Suprapubic skin (tissue), 4 donors: ENCODE measurements at regions not wholly inside any gene's neighbourhood (a gene's known extent, or its start where the extent isn't known, plus 50 kb on each side); places are given as distances from the start of the nearest gene placed in this dataset.
"Not testable (repeated sequence)": the region's sequence is repeated elsewhere in the genome, so short reads cannot be mapped to it uniquely, and the experiment has no call there.

Source experiments
- DNase-seq, 2 donors: peaks; one replicate each; pipeline ENCODE4 v3.0.0-alpha.2; 2019; ENCODE audit warnings: low spot score in 2 of 2
- H3K27ac ChIP-seq: fragments of 200-600 bp; sonication (generic); one replicate; pipeline ENCODE4 v1.5.1; 2019
- H3K27me3 ChIP-seq: fragments of 200-600 bp; sonication (generic); one replicate; pipeline ENCODE4 v1.5.1; 2019
- H3K36me3 ChIP-seq: fragments of 200-600 bp; sonication (generic); one replicate; pipeline ENCODE4 v1.5.1; 2019
- H3K4me1 ChIP-seq: fragments of 200-600 bp; sonication (generic); one replicate; pipeline ENCODE4 v1.5.1; 2019
- H3K4me3 ChIP-seq: fragments of 200-600 bp; sonication (generic); one replicate; pipeline ENCODE4 v1.5.1; 2019; ENCODE audit warnings: mild to moderate bottlenecking
- H3K9me3 ChIP-seq: fragments of 200-600 bp; sonication (generic); one replicate; pipeline ENCODE4 v1.5.1; 2019
- EP300 ChIP-seq: sonication (generic); formaldehyde crosslinking; IDR thresholded peaks from one replicate; pipeline ENCODE4 v1.6.1; 2017; ENCODE audit warnings: antibody characterized with exemption
- POLR2A ChIP-seq, 2 donors: fragments of 450-650 bp; IDR thresholded peaks; one replicate each; pipeline ENCODE4 v1.6.1; 2017; ENCODE audit warnings: antibody characterized with exemption in 2 of 2, mild to moderate bottlenecking in 2 of 2, moderate library complexity in 2 of 2
- POLR2AphosphoS5 ChIP-seq, 3 donors: sonication (generic); formaldehyde crosslinking; IDR thresholded peaks; one replicate each; pipeline ENCODE4 v1.6.1; 2017; ENCODE audit warnings: antibody characterized with exemption in 3 of 3
- WGBS: methylation state at CpG from one replicate; pipeline ENCODE4 v1.1.5; 2018; 5-methylcytosine and 5-hydroxymethylcytosine counted together
- TF ChIP-seq, protein P1 (sequence below), 2 donors: fragments of 200-600 bp in 1 of 2; fragments of 450-650 bp in 1 of 2; sonication (generic) in 1 of 2; IDR thresholded peaks; one replicate each; pipeline ENCODE4 v1.5.1; 2016 to 2019; ENCODE audit warnings: antibody characterized with exemption in 2 of 2, mild to moderate bottlenecking in 1 of 2, moderate library complexity in 1 of 2

DNA sequence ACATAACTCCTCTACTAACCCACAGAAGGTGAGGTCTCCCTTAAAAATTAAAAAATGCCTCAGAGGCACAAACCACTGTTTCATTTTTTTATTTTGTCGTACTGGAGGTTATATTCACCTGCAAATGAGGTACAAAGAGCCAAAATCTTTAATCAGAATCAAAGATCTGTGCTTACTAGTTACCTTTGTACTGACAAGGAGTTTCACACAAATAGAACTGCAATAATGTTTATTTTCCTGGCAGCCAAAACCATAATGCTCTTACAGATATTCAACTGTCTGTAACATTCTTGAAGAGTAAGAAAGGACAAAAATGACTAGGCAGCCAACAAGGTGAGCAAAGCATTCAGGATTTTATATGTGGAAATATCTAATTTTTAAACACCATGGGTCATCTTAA, 105.1 kb upstream of the NOL4 start:
- H3K4me1 ChIP-seq, result no peaks in the 10 kb centered on the region
- no peak for DNase-seq
- no peak overlapping the region for H3K27ac ChIP-seq
- 31% methylated on average over 1 of the region's 1 CpG for WGBS
- TF ChIP-seq, protein P1, sequence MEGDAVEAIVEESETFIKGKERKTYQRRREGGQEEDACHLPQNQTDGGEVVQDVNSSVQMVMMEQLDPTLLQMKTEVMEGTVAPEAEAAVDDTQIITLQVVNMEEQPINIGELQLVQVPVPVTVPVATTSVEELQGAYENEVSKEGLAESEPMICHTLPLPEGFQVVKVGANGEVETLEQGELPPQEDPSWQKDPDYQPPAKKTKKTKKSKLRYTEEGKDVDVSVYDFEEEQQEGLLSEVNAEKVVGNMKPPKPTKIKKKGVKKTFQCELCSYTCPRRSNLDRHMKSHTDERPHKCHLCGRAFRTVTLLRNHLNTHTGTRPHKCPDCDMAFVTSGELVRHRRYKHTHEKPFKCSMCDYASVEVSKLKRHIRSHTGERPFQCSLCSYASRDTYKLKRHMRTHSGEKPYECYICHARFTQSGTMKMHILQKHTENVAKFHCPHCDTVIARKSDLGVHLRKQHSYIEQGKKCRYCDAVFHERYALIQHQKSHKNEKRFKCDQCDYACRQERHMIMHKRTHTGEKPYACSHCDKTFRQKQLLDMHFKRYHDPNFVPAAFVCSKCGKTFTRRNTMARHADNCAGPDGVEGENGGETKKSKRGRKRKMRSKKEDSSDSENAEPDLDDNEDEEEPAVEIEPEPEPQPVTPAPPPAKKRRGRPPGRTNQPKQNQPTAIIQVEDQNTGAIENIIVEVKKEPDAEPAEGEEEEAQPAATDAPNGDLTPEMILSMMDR (IDR thresholded peaks at IDR 0.05), result no peak
- TF ChIP-seq POLR2A (IDR thresholded peaks at IDR 0.05), result no peak
- TF ChIP-seq POLR2AphosphoS5 (IDR thresholded peaks at IDR 0.05), result no peak
- no peak for TF ChIP-seq EP300
- no peaks in the 10 kb centered on the region for H3K27me3 ChIP-seq
- H3K9me3 ChIP-seq, result no peaks in the 10 kb centered on the region
- H3K36me3 ChIP-seq, result no peaks in the 10 kb centered on the region
- H3K4me3 ChIP-seq, result no peak overlapping the region

DNA sequence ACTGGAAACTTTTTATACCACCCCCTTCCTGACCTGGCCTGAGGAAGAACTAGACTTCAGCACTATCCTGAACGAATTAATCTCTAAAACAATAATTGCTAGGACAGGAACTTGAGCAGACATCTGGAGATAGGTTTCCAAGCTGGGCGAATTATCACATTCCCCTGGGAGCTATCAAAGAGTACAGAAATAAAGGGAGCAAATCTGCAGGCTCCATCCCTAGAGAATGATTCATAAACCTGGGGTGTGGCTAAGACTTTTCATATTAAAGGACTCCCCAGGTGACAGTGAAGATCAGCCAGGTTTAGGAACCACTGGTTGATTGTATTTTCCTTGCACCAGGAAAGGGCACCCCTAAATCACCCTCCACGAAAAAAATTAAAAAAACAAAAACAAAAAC, 105.6 kb upstream of the NOL4 start:
- Histone ChIP-seq H3K36me3 (no peaks in the 10 kb centered on the region), H3K27me3 (no peaks in the 10 kb centered on the region), H3K4me3 (no peak overlapping the region), H3K27ac (no peak overlapping the region), H3K9me3 (no peaks in the 10 kb centered on the region), H3K4me1 (no peaks in the 10 kb centered on the region)
- TF ChIP-seq POLR2AphosphoS5 (IDR thresholded peaks at IDR 0.05) (no peak), EP300 (no peak), POLR2A (IDR thresholded peaks at IDR 0.05) (no peak)
- TF ChIP-seq, protein P1 (IDR thresholded peaks at IDR 0.05), result no peak
- 47% methylated on average over 3 of the region's 3 CpGs for WGBS
- DNase-seq, result no peak

- not testable (repeated sequence) for DNase-seq
Measured at GRCh38 chr18:34330907-34331306, 106.2 kb upstream of the NOL4 start.

GRCh38 chr18:34331343-34331742, 106.6 kb upstream of the NOL4 start:
- not testable (repeated sequence) for H3K27me3 ChIP-seq, DNase-seq, H3K9me3 ChIP-seq, H3K4me3 ChIP-seq, H3K4me1 ChIP-seq, H3K36me3 ChIP-seq, H3K27ac ChIP-seq
- 80% methylated on average over 1 of the region's 15 CpGs for WGBS

More at GRCh38 chr18:34330907-34331306, 106.2 kb upstream of the NOL4 start:
- H3K27ac ChIP-seq, H3K9me3 ChIP-seq, H3K36me3 ChIP-seq, H3K4me3 ChIP-seq, H3K27me3 ChIP-seq, H3K4me1 ChIP-seq: not testable (repeated sequence)
- 95% methylated on average over 12 of the region's 12 CpGs for WGBS

DNA sequence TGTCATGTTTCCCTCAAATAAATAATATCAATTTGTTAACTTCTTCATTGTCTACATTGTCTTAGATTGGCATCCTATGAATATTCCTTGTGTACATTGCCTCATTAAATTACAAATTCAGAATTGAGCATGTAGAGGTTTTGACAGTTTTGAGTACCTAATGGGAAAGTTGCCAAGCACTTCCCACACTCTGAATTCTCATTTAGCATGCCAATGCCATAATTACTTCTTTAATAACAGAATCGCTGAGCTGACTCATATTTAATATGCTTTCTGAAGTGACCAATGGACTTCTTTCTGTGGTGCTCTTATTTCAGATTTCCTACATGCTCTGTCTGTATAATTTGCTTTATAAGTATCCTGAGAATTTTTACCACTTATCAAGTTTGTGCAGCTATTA, 114.4 kb upstream of the NOL4 start:
- TF ChIP-seq, protein P1 (IDR thresholded peaks at IDR 0.05), result no peak
- TF ChIP-seq EP300, result no peak
- no peak for TF ChIP-seq POLR2A (IDR thresholded peaks at IDR 0.05)
- TF ChIP-seq POLR2AphosphoS5 (IDR thresholded peaks at IDR 0.05), result no peak
- Histone ChIP-seq H3K36me3 (no peaks in the 10 kb centered on the region), H3K4me3 (no peak overlapping the region), H3K27ac (no peak overlapping the region), H3K27me3 (no peaks in the 10 kb centered on the region), H3K4me1 (no peaks in the 10 kb centered on the region), H3K9me3 (no peaks in the 10 kb centered on the region)
- 61% methylated on average over 1 of the region's 1 CpG for WGBS
- no peak for DNase-seq

GRCh38 chr18:34342960-34343359, 118.2 kb upstream of the NOL4 start:
- TF ChIP-seq POLR2A (IDR thresholded peaks at IDR 0.05) (no peak), POLR2AphosphoS5 (IDR thresholded peaks at IDR 0.05) (no peak), EP300 (no peak)
- TF ChIP-seq, protein P1 (IDR thresholded peaks at IDR 0.05), result no peak
- no peak overlapping the region for H3K27ac ChIP-seq
- no peaks in the 10 kb centered on the region for H3K36me3 ChIP-seq
- H3K9me3 ChIP-seq, result no peaks in the 10 kb centered on the region
- no peak overlapping the region for H3K4me3 ChIP-seq
- no peaks in the 10 kb centered on the region for H3K27me3 ChIP-seq
- WGBS, result 17% methylated on average over 1 of the region's 1 CpG
- no peaks in the 10 kb centered on the region for H3K4me1 ChIP-seq
- DNase-seq, result no peak
